ENCODE measurements at regions not wholly inside any gene's neighbourhood (a gene's known extent, or its start where the extent isn't known, plus 50 kb on each side); places are given as distances from the start of the nearest gene placed in this dataset.

- TF ChIP-seq CTCF (IDR thresholded peaks at IDR 0.05) (no peak), EP300 (IDR thresholded peaks at IDR 0.05) (no peak)
These were observed 211.7 kb upstream of the AGTR2 start for GRCh38 chrX:115958687-115959359.

Measured in stomach (tissue), 4 donors.